HEK293 (cell line): ENCODE measurements at regions not wholly inside any gene's neighbourhood (a gene's known extent, or its start where the extent isn't known, plus 50 kb on each side); places are given as distances from the start of the nearest gene placed in this dataset.
"Not testable (repeated sequence)": the region's sequence is repeated elsewhere in the genome, so short reads cannot be mapped to it uniquely, and the experiment has no call there.

Experiments used
- CTCF ChIA-PET: fragments of 350-600 bp; formaldehyde crosslinking; extraction: SDS; loops from one replicate; lab custom pipeline; 2021; ENCODE audit warnings: antibody characterized with exemption; lab: Yijun Ruan, JAX
- POLR2A ChIA-PET: fragments of 300-600 bp; formaldehyde crosslinking; extraction: SDS; loops from one replicate; lab custom pipeline; 2020; ENCODE audit warnings: antibody characterized with exemption, inconsistent platforms; lab: Yijun Ruan, JAX
- H3K27ac ChIP-seq: fragments of 200-500 bp; sonication (Bioruptor generic); 2 replicates; pipeline ENCODE4 v1.5.1; 2014; ENCODE audit warnings: low read depth, low read length, control low read depth, inconsistent platforms; ENCODE audit errors: extremely low read depth
- H3K36me3 ChIP-seq, 2 experiments: fragments of 200-500 bp in 1 of 2; sonication (Bioruptor generic) in 1 of 2; 1 replicate in 1 of 2; 2 replicates in 1 of 2; pipeline ENCODE4 v1.5.1; 2014 to 2017; ENCODE audit warnings: inconsistent platforms in 2 of 2, low read length in 2 of 2; ENCODE audit not compliant: control insufficient read depth in 2 of 2, insufficient read depth in 1 of 2
- H3K4me1 ChIP-seq: fragments of 200-500 bp; sonication (Bioruptor generic); 2 replicates; pipeline ENCODE4 v1.5.1; 2014; ENCODE audit warnings: mild to moderate bottlenecking, low read length, inconsistent platforms; ENCODE audit not compliant: control insufficient read depth, insufficient read depth
- H3K4me3 ChIP-seq: 2 replicates; pipeline ENCODE4 v1.5.1; 2011; ENCODE audit warnings: low read depth, mild to moderate bottlenecking, control low read depth, low read length, moderate library complexity
- H3K9me3 ChIP-seq: fragments of 200-500 bp; sonication (Bioruptor generic); 2 replicates; pipeline ENCODE4 v1.5.1; 2014; ENCODE audit warnings: low read depth, low read length, inconsistent platforms; ENCODE audit not compliant: control insufficient read depth, insufficient read depth
- GFI1B ChIP-seq: fragments of 450-650 bp; formaldehyde crosslinking; IDR thresholded peaks from 2 replicates; pipeline ENCODE4 v1.5.1; 2016; ENCODE audit warnings: missing biosample characterization, missing genetic modification characterization
- GLI4 ChIP-seq: fragments of 450-650 bp; formaldehyde crosslinking; IDR thresholded peaks from 2 replicates; pipeline ENCODE4 v1.5.1; 2016; ENCODE audit warnings: missing biosample characterization, missing genetic modification characterization
- KLF1 ChIP-seq: fragments of 450-650 bp; formaldehyde crosslinking; IDR thresholded peaks from 2 replicates; pipeline ENCODE4 v1.5.1; 2016; ENCODE audit warnings: missing biosample characterization, missing genetic modification characterization
- MYNN ChIP-seq: fragments of 450-650 bp; formaldehyde crosslinking; IDR thresholded peaks from 2 replicates; pipeline ENCODE4 v1.5.1; 2016; ENCODE audit warnings: missing biosample characterization, missing genetic modification characterization, borderline replicate concordance
- ZBTB1 ChIP-seq: fragments of 450-650 bp; formaldehyde crosslinking; IDR thresholded peaks from 2 replicates; pipeline ENCODE4 v1.5.1; 2016; ENCODE audit warnings: missing biosample characterization, missing genetic modification characterization
- ZFHX2 ChIP-seq: fragments of 450-650 bp; formaldehyde crosslinking; conservative IDR thresholded peaks from 2 replicates; pipeline ENCODE4 v1.5.1; 2016; ENCODE audit warnings: missing biosample characterization, missing genetic modification characterization
- ZNF10 ChIP-seq: fragments of 450-650 bp; formaldehyde crosslinking; IDR thresholded peaks from 2 replicates; pipeline ENCODE4 v1.5.1; 2017; ENCODE audit warnings: missing biosample characterization, missing genetic modification characterization
- ZNF19 ChIP-seq: fragments of 450-650 bp; formaldehyde crosslinking; IDR thresholded peaks from 2 replicates; pipeline ENCODE4; 2016; ENCODE audit warnings: missing biosample characterization, missing genetic modification characterization, low read depth
- ZNF23 ChIP-seq: fragments of 450-650 bp; formaldehyde crosslinking; IDR thresholded peaks from 2 replicates; pipeline ENCODE4 v1.5.1; 2016; ENCODE audit warnings: missing biosample characterization, missing genetic modification characterization, borderline replicate concordance
- ZNF555 ChIP-seq: fragments of 450-650 bp; formaldehyde crosslinking; conservative IDR thresholded peaks from 2 replicates; pipeline ENCODE4 v1.5.1; 2017; ENCODE audit warnings: missing biosample characterization, mild to moderate bottlenecking, missing genetic modification characterization, inconsistent platforms
- ZNF626 ChIP-seq: fragments of 450-650 bp; sonication (Bioruptor Pico); formaldehyde crosslinking; IDR thresholded peaks from 2 replicates; pipeline ENCODE4 v1.5.1; 2018; ENCODE audit warnings: missing biosample characterization, missing genetic modification characterization, inconsistent platforms
- ZNF660 ChIP-seq: fragments of 450-650 bp; IDR thresholded peaks from 2 replicates; pipeline ENCODE4 v1.5.1; 2018; ENCODE audit warnings: missing biosample characterization, mild to moderate bottlenecking, missing genetic modification characterization
- ZNF701 ChIP-seq: fragments of 450-650 bp; formaldehyde crosslinking; IDR thresholded peaks from 2 replicates; pipeline ENCODE4 v1.5.1; 2016; ENCODE audit warnings: missing biosample characterization, missing genetic modification characterization
- ZNF785 ChIP-seq: fragments of 450-650 bp; formaldehyde crosslinking; IDR thresholded peaks from 2 replicates; pipeline ENCODE4 v1.5.1; 2016; ENCODE audit warnings: missing biosample characterization, missing genetic modification characterization
- ZNF843 ChIP-seq: fragments of 450-650 bp; formaldehyde crosslinking; IDR thresholded peaks from 2 replicates; pipeline ENCODE4 v1.5.1; 2016; ENCODE audit warnings: missing biosample characterization, missing genetic modification characterization
- TF ChIP-seq, protein P1 (sequence below): fragments of 450-650 bp; formaldehyde crosslinking; IDR thresholded peaks from 2 replicates; pipeline ENCODE4 v1.5.1; 2016; ENCODE audit warnings: missing biosample characterization, missing genetic modification characterization
- TF ChIP-seq, protein P2 (sequence below): fragments of 450-650 bp; formaldehyde crosslinking; conservative IDR thresholded peaks from 2 replicates; pipeline ENCODE4 v1.5.1; 2016; ENCODE audit warnings: low read depth, missing biosample characterization, missing genetic modification characterization
- TF ChIP-seq, protein P3 (sequence below): fragments of 450-650 bp; formaldehyde crosslinking; IDR thresholded peaks from 2 replicates; pipeline ENCODE4 v1.5.1; 2016; ENCODE audit warnings: missing biosample characterization, missing genetic modification characterization
- TF ChIP-seq, protein P4 (sequence below): sonication (generic); formaldehyde crosslinking; IDR thresholded peaks from 2 replicates; pipeline ENCODE4 v1.8.1; 2022; ENCODE audit warnings: mild to moderate bottlenecking, moderate library complexity, missing genetic modification reagents

DNA sequence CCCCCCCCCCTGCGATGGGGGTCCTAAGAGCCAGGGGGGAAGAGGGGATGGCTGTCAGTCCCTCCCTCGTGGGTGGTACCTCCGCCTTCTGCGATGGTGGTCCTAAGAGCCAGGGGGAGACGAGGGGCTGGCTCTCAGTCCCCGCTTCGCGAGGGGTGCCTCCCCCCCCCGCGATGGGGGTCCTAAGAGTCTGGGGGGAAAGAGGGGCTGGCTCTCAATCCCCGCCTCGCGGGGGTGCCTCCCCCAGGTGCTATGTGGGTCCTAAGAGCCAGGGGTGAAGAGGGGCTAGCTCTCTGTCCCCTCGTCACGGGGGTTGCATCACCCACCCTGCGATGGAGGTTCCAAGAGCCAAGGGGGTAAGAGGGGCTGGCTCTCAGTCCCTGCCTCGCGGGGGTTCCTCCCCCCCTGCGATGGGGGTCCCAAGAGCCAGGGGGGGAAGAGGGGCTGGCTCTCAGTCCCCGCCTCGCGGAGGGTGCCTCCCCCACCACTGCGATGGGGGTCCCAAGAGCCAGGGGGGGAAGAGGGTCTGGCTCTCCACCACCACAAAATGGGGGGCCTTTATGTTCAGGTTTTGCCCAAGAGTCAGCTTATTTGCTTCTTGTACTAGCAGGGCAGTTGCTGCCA is 2323.6 kb upstream of the PCDH20 start:
- H3K4me1 ChIP-seq, H3K27ac ChIP-seq, H3K4me3 ChIP-seq, H3K36me3 ChIP-seq, POLR2A ChIA-PET, H3K9me3 ChIP-seq, CTCF ChIA-PET: not testable (repeated sequence)

DNA sequence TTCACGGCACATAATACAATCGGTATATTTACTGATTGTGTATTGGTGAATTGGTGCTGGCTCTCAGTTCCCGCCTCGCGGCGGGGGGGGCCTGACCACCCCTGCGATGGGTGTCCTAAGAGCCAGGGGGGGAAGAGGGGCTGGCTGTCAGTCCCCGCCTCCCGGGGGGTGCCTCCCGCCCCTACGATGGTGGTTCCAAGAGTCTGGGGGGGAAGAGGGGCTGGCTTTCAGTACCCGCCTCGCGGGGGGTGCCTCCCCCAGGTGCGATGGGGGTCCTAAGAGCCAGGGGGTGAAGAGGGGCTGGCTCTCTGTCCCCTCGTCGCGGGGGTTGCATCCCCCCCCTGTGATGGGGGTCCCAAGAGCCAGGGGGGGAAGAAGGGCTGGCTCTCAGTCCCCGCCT is 2321.8 kb upstream of the PCDH20 start:
- no peaks in the 10 kb centered on the region for H3K36me3 ChIP-seq
- ChIA-PET POLR2A (no interaction called here), CTCF (no interaction called here)
- TF ChIP-seq ZNF660 (tag by site-specific recombination) (no peak), ZNF701 (tag by site-specific recombination) (no peak), ZFHX2 (tag by site-specific recombination) (no peak)
- TF ChIP-seq, protein P1, sequence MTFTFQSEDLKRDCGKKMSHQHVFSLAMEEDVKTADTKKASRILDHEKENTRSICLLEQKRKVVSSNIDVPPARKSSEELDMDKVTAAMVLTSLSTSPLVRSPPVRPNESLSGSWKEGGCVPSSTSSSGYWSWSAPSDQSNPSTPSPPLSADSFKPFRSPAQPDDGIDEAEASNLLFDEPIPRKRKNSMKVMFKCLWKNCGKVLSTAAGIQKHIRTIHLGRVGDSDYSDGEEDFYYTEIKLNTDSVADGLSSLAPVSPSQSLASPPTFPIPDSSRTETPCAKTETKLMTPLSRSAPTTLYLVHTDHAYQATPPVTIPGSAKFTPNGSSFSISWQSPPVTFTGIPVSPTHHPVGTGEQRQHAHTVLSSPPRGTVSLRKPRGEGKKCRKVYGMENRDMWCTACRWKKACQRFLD (tag by site-specific recombination), result no peak
- H3K27ac ChIP-seq, result no peak overlapping the region
- H3K4me3 ChIP-seq, result no peak overlapping the region
- H3K9me3 ChIP-seq, result no peaks in the 10 kb centered on the region
- H3K4me1 ChIP-seq, result no peaks in the 10 kb centered on the region

DNA sequence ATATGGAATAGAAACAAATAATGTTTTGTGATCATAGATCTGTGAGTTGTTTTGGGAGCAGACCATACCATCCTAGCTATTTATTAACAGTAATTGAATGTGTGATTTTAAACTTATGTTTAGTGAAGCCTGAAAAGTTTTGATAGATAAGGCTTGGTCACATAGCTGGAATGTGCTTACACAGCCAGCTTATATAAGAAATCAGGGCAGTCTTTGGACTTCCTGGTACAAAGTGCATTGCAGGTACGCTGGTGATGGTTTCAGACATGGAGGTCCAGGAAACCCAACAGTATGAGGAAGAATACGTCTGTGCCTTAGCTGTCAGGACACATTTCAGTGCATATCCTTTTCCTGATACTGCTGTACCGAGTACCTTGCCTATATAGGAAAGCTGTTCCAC is 2316.2 kb upstream of the PCDH20 start:
- POLR2A ChIA-PET, result no interaction called here
- CTCF ChIA-PET, result no interaction called here

DNA sequence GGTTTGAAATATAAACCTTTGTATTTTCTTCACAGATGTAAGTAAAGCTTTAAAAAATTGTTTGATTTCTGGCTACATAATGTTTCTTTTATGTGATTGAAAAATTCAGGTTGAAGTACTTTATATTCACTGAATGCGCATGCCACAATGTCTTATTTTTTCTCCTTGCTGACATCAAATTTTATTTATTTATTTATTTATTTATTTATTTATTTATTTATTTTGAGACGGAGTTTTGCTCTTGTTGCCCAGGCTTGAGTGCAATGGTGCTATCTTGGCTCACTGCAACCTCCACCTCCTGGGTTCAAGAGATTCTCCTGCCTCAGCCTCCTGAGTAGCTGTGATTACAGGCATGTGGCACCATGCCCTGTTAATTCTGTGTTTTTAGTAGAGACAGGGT is 2296.5 kb upstream of the PCDH20 start:
- POLR2A ChIA-PET, H3K4me3 ChIP-seq, CTCF ChIA-PET, H3K4me1 ChIP-seq, H3K36me3 ChIP-seq, H3K9me3 ChIP-seq, H3K27ac ChIP-seq: not testable (repeated sequence)
- TF ChIP-seq, protein P2, sequence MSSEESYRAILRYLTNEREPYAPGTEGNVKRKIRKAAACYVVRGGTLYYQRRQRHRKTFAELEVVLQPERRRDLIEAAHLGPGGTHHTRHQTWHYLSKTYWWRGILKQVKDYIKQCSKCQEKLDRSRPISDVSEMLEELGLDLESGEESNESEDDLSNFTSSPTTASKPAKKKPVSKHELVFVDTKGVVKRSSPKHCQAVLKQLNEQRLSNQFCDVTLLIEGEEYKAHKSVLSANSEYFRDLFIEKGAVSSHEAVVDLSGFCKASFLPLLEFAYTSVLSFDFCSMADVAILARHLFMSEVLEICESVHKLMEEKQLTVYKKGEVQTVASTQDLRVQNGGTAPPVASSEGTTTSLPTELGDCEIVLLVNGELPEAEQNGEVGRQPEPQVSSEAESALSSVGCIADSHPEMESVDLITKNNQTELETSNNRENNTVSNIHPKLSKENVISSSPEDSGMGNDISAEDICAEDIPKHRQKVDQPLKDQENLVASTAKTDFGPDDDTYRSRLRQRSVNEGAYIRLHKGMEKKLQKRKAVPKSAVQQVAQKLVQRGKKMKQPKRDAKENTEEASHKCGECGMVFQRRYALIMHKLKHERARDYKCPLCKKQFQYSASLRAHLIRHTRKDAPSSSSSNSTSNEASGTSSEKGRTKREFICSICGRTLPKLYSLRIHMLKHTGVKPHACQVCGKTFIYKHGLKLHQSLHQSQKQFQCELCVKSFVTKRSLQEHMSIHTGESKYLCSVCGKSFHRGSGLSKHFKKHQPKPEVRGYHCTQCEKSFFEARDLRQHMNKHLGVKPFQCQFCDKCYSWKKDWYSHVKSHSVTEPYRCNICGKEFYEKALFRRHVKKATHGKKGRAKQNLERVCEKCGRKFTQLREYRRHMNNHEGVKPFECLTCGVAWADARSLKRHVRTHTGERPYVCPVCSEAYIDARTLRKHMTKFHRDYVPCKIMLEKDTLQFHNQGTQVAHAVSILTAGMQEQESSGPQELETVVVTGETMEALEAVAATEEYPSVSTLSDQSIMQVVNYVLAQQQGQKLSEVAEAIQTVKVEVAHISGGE (tag by site-specific recombination), result peak; percentile 40; the same call in 1 of the 2 replicates
- 0 out of 2 replicates have a peak, but pooled peaks have one; percentile 27 for TF ChIP-seq ZNF555 (tag by site-specific recombination)
- TF ChIP-seq, protein P3, sequence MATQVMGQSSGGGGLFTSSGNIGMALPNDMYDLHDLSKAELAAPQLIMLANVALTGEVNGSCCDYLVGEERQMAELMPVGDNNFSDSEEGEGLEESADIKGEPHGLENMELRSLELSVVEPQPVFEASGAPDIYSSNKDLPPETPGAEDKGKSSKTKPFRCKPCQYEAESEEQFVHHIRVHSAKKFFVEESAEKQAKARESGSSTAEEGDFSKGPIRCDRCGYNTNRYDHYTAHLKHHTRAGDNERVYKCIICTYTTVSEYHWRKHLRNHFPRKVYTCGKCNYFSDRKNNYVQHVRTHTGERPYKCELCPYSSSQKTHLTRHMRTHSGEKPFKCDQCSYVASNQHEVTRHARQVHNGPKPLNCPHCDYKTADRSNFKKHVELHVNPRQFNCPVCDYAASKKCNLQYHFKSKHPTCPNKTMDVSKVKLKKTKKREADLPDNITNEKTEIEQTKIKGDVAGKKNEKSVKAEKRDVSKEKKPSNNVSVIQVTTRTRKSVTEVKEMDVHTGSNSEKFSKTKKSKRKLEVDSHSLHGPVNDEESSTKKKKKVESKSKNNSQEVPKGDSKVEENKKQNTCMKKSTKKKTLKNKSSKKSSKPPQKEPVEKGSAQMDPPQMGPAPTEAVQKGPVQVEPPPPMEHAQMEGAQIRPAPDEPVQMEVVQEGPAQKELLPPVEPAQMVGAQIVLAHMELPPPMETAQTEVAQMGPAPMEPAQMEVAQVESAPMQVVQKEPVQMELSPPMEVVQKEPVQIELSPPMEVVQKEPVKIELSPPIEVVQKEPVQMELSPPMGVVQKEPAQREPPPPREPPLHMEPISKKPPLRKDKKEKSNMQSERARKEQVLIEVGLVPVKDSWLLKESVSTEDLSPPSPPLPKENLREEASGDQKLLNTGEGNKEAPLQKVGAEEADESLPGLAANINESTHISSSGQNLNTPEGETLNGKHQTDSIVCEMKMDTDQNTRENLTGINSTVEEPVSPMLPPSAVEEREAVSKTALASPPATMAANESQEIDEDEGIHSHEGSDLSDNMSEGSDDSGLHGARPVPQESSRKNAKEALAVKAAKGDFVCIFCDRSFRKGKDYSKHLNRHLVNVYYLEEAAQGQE (tag by site-specific recombination), result 0 out of 2 replicates have a peak, but pooled peaks have one; percentile 17

More for the DNA sequence above, 2316.2 kb upstream of the PCDH20 start:
- Histone ChIP-seq H3K9me3 (no peaks in the 10 kb centered on the region), H3K4me1 (no peaks in the 10 kb centered on the region), H3K4me3 (no peak overlapping the region), H3K36me3 (no peaks in the 10 kb centered on the region), H3K27ac (no peak overlapping the region)
- TF ChIP-seq ZNF23 (tag by site-specific recombination), result no peak
- TF ChIP-seq, protein P4, sequence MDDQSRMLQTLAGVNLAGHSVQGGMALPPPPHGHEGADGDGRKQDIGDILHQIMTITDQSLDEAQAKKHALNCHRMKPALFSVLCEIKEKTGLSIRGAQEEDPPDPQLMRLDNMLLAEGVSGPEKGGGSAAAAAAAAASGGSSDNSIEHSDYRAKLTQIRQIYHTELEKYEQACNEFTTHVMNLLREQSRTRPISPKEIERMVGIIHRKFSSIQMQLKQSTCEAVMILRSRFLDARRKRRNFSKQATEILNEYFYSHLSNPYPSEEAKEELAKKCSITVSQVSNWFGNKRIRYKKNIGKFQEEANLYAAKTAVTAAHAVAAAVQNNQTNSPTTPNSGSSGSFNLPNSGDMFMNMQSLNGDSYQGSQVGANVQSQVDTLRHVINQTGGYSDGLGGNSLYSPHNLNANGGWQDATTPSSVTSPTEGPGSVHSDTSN (CRISPR knock-in tag), result no peak
- no peak for TF ChIP-seq MYNN
- TF ChIP-seq ZNF843, result no peak
- TF ChIP-seq ZNF19, result no peak
- TF ChIP-seq GLI4 (tag by site-specific recombination), result no peak
- no peak for TF ChIP-seq ZBTB1
- no peak for TF ChIP-seq ZNF626 (tag by site-specific recombination)
- no peak for TF ChIP-seq ZNF785 (tag by site-specific recombination)
- TF ChIP-seq ZNF10 (tag by site-specific recombination), result no peak
- no peak for TF ChIP-seq GFI1B (tag by site-specific recombination)
- no peak for TF ChIP-seq KLF1 (tag by site-specific recombination)
